HEK293 (cell line): ENCODE measurements at regions not wholly inside any gene's neighbourhood (a gene's known extent, or its start where the extent isn't known, plus 50 kb on each side); places are given as distances from the start of the nearest gene placed in this dataset.

Experiments
- CTCF ChIA-PET: fragments of 350-600 bp; formaldehyde crosslinking; extraction: SDS; loops from one replicate; lab custom pipeline; 2021; ENCODE audit warnings: antibody characterized with exemption; lab: Yijun Ruan, JAX
- POLR2A ChIA-PET: fragments of 300-600 bp; formaldehyde crosslinking; extraction: SDS; loops from one replicate; lab custom pipeline; 2020; ENCODE audit warnings: antibody characterized with exemption, inconsistent platforms; lab: Yijun Ruan, JAX
- H3K27ac ChIP-seq: fragments of 200-500 bp; sonication (Bioruptor generic); 2 replicates; pipeline ENCODE4 v1.5.1; 2014; ENCODE audit warnings: low read depth, low read length, control low read depth, inconsistent platforms; ENCODE audit errors: extremely low read depth
- H3K36me3 ChIP-seq, 2 experiments: fragments of 200-500 bp in 1 of 2; sonication (Bioruptor generic) in 1 of 2; 1 replicate in 1 of 2; 2 replicates in 1 of 2; pipeline ENCODE4 v1.5.1; 2014 to 2017; ENCODE audit warnings: inconsistent platforms in 2 of 2, low read length in 2 of 2; ENCODE audit not compliant: control insufficient read depth in 2 of 2, insufficient read depth in 1 of 2
- H3K4me1 ChIP-seq: fragments of 200-500 bp; sonication (Bioruptor generic); 2 replicates; pipeline ENCODE4 v1.5.1; 2014; ENCODE audit warnings: mild to moderate bottlenecking, low read length, inconsistent platforms; ENCODE audit not compliant: control insufficient read depth, insufficient read depth
- H3K4me3 ChIP-seq: 2 replicates; pipeline ENCODE4 v1.5.1; 2011; ENCODE audit warnings: low read depth, mild to moderate bottlenecking, control low read depth, low read length, moderate library complexity
- H3K9me3 ChIP-seq: fragments of 200-500 bp; sonication (Bioruptor generic); 2 replicates; pipeline ENCODE4 v1.5.1; 2014; ENCODE audit warnings: low read depth, low read length, inconsistent platforms; ENCODE audit not compliant: control insufficient read depth, insufficient read depth
- BCL11B ChIP-seq: fragments of 450-650 bp; formaldehyde crosslinking; IDR thresholded peaks from 2 replicates; pipeline ENCODE4 v1.5.1; 2016; ENCODE audit warnings: low read depth, missing biosample characterization, missing genetic modification characterization
- MYNN ChIP-seq: fragments of 450-650 bp; formaldehyde crosslinking; IDR thresholded peaks from 2 replicates; pipeline ENCODE4 v1.5.1; 2016; ENCODE audit warnings: missing biosample characterization, missing genetic modification characterization, borderline replicate concordance
- TSHZ1 ChIP-seq: fragments of 450-650 bp; formaldehyde crosslinking; IDR thresholded peaks from 2 replicates; pipeline ENCODE4 v1.5.1; 2016; ENCODE audit warnings: missing biosample characterization, missing genetic modification characterization, borderline replicate concordance
- ZBTB17 ChIP-seq: fragments of 450-650 bp; formaldehyde crosslinking; IDR thresholded peaks from 2 replicates; pipeline ENCODE4 v1.5.1; 2016; ENCODE audit warnings: missing biosample characterization, missing genetic modification characterization
- ZBTB20 ChIP-seq: fragments of 450-650 bp; formaldehyde crosslinking; IDR thresholded peaks from 2 replicates; pipeline ENCODE4 v1.5.1; 2016; ENCODE audit warnings: missing biosample characterization, missing genetic modification characterization
- ZFP37 ChIP-seq: fragments of 450-650 bp; formaldehyde crosslinking; IDR thresholded peaks from 2 replicates; pipeline ENCODE4 v1.5.1; 2016; ENCODE audit warnings: missing biosample characterization, missing genetic modification characterization
- ZNF133 ChIP-seq: fragments of 450-650 bp; formaldehyde crosslinking; IDR thresholded peaks from 2 replicates; pipeline ENCODE4 v1.5.1; 2016; ENCODE audit warnings: missing biosample characterization, missing genetic modification characterization
- ZNF155 ChIP-seq: fragments of 450-650 bp; formaldehyde crosslinking; IDR thresholded peaks from 2 replicates; pipeline ENCODE4 v1.5.1; 2016; ENCODE audit warnings: missing biosample characterization, missing genetic modification characterization
- ZNF157 ChIP-seq: fragments of 450-650 bp; formaldehyde crosslinking; IDR thresholded peaks from 2 replicates; pipeline ENCODE4 v1.5.1; 2016; ENCODE audit warnings: missing biosample characterization, missing genetic modification characterization
- ZNF24 ChIP-seq: fragments of 450-650 bp; formaldehyde crosslinking; IDR thresholded peaks from 2 replicates; pipeline ENCODE4 v1.5.1; 2016; ENCODE audit warnings: missing biosample characterization, missing genetic modification characterization
- ZNF280C ChIP-seq: fragments of 450-650 bp; formaldehyde crosslinking; IDR thresholded peaks from 2 replicates; pipeline ENCODE4 v1.5.1; 2016; ENCODE audit warnings: missing biosample characterization, missing genetic modification characterization
- ZNF423 ChIP-seq: fragments of 450-650 bp; formaldehyde crosslinking; IDR thresholded peaks from 2 replicates; pipeline ENCODE4 v1.5.1; 2016; ENCODE audit warnings: missing biosample characterization, missing genetic modification characterization
- ZNF549 ChIP-seq: fragments of 450-650 bp; IDR thresholded peaks from 2 replicates; pipeline ENCODE4 v1.5.1; 2018; ENCODE audit warnings: missing biosample characterization, missing genetic modification characterization, mild to moderate bottlenecking, inconsistent platforms, moderate library complexity
- ZNF600 ChIP-seq: fragments of 450-650 bp; formaldehyde crosslinking; IDR thresholded peaks from 2 replicates; pipeline ENCODE4 v1.5.1; 2016; ENCODE audit warnings: missing biosample characterization, missing genetic modification characterization
- ZNF629 ChIP-seq: fragments of 450-650 bp; formaldehyde crosslinking; IDR thresholded peaks from 2 replicates; pipeline ENCODE4 v1.5.1; 2017; ENCODE audit warnings: missing biosample characterization, missing genetic modification characterization
- ZSCAN23 ChIP-seq: fragments of 450-650 bp; formaldehyde crosslinking; IDR thresholded peaks from 2 replicates; pipeline ENCODE4 v1.5.1; 2016; ENCODE audit warnings: missing biosample characterization, missing genetic modification characterization
- ZXDB ChIP-seq: fragments of 450-650 bp; formaldehyde crosslinking; IDR thresholded peaks from 2 replicates; pipeline ENCODE4 v1.5.1; 2016; ENCODE audit warnings: missing biosample characterization, missing genetic modification characterization
- TF ChIP-seq, protein P1 (sequence below): fragments of 450-650 bp; formaldehyde crosslinking; IDR thresholded peaks from 2 replicates; pipeline ENCODE4 v1.5.1; 2016; ENCODE audit warnings: missing biosample characterization, missing genetic modification characterization, borderline replicate concordance
- TF ChIP-seq, protein P2 (sequence below): fragments of 450-650 bp; formaldehyde crosslinking; IDR thresholded peaks from 2 replicates; pipeline ENCODE4 v1.5.1; 2016; ENCODE audit warnings: missing biosample characterization, missing genetic modification characterization
- TF ChIP-seq, protein P3 (sequence below): fragments of 450-650 bp; formaldehyde crosslinking; IDR thresholded peaks from 2 replicates; pipeline ENCODE4 v1.5.1; 2016; ENCODE audit warnings: missing biosample characterization, missing genetic modification characterization, low read depth

GRCh38 chr5:61840361-61840760, 465.6 kb upstream of the KIF2A start:
- Histone ChIP-seq H3K4me1 (no peaks in the 10 kb centered on the region), H3K9me3 (no peaks in the 10 kb centered on the region), H3K36me3 (no peaks in the 10 kb centered on the region), H3K4me3 (no peak overlapping the region), H3K27ac (no peak overlapping the region)
- CTCF ChIA-PET, result no interaction called here
- POLR2A ChIA-PET, result no interaction called here
- TF ChIP-seq ZNF423, result no peak
- no peak for TF ChIP-seq ZXDB (tag by site-specific recombination)
- TF ChIP-seq MYNN, result no peak
- TF ChIP-seq, protein P1, sequence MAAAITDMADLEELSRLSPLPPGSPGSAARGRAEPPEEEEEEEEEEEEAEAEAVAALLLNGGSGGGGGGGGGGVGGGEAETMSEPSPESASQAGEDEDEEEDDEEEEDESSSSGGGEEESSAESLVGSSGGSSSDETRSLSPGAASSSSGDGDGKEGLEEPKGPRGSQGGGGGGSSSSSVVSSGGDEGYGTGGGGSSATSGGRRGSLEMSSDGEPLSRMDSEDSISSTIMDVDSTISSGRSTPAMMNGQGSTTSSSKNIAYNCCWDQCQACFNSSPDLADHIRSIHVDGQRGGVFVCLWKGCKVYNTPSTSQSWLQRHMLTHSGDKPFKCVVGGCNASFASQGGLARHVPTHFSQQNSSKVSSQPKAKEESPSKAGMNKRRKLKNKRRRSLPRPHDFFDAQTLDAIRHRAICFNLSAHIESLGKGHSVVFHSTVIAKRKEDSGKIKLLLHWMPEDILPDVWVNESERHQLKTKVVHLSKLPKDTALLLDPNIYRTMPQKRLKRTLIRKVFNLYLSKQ (tag by site-specific recombination), result no peak
- TF ChIP-seq ZBTB20 (tag by site-specific recombination), result no peak
- no peak for TF ChIP-seq ZNF280C (tag by site-specific recombination)
- TF ChIP-seq ZFP37 (tag by site-specific recombination), result no peak
- TF ChIP-seq, protein P2, sequence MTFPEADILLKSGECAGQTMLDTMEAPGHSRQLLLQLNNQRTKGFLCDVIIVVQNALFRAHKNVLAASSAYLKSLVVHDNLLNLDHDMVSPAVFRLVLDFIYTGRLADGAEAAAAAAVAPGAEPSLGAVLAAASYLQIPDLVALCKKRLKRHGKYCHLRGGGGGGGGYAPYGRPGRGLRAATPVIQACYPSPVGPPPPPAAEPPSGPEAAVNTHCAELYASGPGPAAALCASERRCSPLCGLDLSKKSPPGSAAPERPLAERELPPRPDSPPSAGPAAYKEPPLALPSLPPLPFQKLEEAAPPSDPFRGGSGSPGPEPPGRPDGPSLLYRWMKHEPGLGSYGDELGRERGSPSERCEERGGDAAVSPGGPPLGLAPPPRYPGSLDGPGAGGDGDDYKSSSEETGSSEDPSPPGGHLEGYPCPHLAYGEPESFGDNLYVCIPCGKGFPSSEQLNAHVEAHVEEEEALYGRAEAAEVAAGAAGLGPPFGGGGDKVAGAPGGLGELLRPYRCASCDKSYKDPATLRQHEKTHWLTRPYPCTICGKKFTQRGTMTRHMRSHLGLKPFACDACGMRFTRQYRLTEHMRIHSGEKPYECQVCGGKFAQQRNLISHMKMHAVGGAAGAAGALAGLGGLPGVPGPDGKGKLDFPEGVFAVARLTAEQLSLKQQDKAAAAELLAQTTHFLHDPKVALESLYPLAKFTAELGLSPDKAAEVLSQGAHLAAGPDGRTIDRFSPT (tag by site-specific recombination), result no peak
- no peak for TF ChIP-seq ZNF133
- no peak for TF ChIP-seq ZSCAN23
- TF ChIP-seq ZNF157, result no peak
- no peak for TF ChIP-seq ZNF549 (tag by site-specific recombination)
- no peak for TF ChIP-seq ZBTB17 (tag by site-specific recombination)
- TF ChIP-seq BCL11B (tag by site-specific recombination), result no peak
- no peak for TF ChIP-seq ZNF600 (tag by site-specific recombination)
- no peak for TF ChIP-seq ZNF24 (tag by site-specific recombination)
- TF ChIP-seq ZNF629 (tag by site-specific recombination), result no peak
- no peak for TF ChIP-seq TSHZ1 (tag by site-specific recombination)
- no peak for TF ChIP-seq ZNF155 (tag by site-specific recombination)
- TF ChIP-seq, protein P3, sequence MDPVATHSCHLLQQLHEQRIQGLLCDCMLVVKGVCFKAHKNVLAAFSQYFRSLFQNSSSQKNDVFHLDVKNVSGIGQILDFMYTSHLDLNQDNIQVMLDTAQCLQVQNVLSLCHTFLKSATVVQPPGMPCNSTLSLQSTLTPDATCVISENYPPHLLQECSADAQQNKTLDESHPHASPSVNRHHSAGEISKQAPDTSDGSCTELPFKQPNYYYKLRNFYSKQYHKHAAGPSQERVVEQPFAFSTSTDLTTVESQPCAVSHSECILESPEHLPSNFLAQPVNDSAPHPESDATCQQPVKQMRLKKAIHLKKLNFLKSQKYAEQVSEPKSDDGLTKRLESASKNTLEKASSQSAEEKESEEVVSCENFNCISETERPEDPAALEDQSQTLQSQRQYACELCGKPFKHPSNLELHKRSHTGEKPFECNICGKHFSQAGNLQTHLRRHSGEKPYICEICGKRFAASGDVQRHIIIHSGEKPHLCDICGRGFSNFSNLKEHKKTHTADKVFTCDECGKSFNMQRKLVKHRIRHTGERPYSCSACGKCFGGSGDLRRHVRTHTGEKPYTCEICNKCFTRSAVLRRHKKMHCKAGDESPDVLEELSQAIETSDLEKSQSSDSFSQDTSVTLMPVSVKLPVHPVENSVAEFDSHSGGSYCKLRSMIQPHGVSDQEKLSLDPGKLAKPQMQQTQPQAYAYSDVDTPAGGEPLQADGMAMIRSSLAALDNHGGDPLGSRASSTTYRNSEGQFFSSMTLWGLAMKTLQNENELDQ (tag by site-specific recombination), result no peak
